GM12891 (cell line): ENCODE measurements at regions not wholly inside any gene's neighbourhood (a gene's known extent, or its start where the extent isn't known, plus 50 kb on each side); places are given as distances from the start of the nearest gene placed in this dataset.

Source experiments
- PAX5 ChIP-seq: IDR thresholded peaks from 2 replicates; pipeline ENCODE4 v1.6.1; 2011; ENCODE audit warnings: low read length, moderate library complexity, mild to moderate bottlenecking; ENCODE audit not compliant: insufficient read depth, severe bottlenecking
- POLR2A ChIP-seq: IDR thresholded peaks from 2 replicates; pipeline ENCODE4 v1.6.1; 2011; ENCODE audit warnings: low read depth, low read length, control low read depth
- POLR2AphosphoS5 ChIP-seq: IDR thresholded peaks from 2 replicates; pipeline ENCODE4 v1.6.1; 2011; ENCODE audit warnings: low read depth, low read length, control low read depth
- TAF1 ChIP-seq: IDR thresholded peaks from 2 replicates; pipeline ENCODE4 v1.6.1; 2011; ENCODE audit warnings: low read depth, low read length, control low read depth

DNA sequence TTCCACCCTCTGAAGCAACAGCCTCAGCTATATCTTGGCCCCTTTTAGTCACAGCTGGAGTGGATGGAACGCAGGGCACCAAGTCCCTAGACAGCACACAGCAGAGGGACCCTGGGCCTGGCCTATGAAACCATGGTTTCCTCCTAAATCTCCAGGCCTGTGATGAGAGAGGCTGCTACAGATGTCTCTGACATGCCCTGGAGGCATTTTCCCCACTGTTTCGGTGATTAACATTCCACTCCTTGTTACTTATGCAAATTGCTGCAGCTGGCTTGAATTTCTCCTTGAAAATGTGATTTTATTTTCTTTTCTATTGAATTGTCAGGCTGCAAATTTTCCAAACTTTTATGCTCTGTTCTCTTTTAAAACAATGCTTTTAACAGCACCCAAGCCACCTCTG lies 384.8 kb downstream of the PRR16 start:
- TF ChIP-seq TAF1, result no peak
- no peak for TF ChIP-seq POLR2A
- TF ChIP-seq POLR2AphosphoS5, result no peak
- no peak for TF ChIP-seq PAX5
